GM23338 (cell line): ENCODE measurements at regions not wholly inside any gene's neighbourhood (a gene's known extent, or its start where the extent isn't known, plus 50 kb on each side); places are given as distances from the start of the nearest gene placed in this dataset.

ENCODE experiments used
- ATAC-seq: fragments of 200-7000 bp; cut with Tn5 transposase; 3 replicates; pipeline ENCODE4 v1.9.1; 2020
- DNase-seq: peaks from one replicate; pipeline ENCODE4 v3.0.0-alpha.2; 2015; ENCODE audit warnings: low spot score
- H2AFZ ChIP-seq: fragments of 200-600 bp; sonication (generic); 2 replicates; pipeline ENCODE4 v1.8.0; 2016; ENCODE audit warnings: antibody characterized with exemption, mild to moderate bottlenecking, moderate library complexity
- H3F3A ChIP-seq: fragments of 200-600 bp; sonication (generic); replicated peaks from 2 replicates; pipeline ENCODE4 v1.8.0; 2017; ENCODE audit warnings: antibody characterized with exemption, mixed run types, low read depth
- H3K27ac ChIP-seq: fragments of 200-600 bp; sonication (generic); 2 replicates; pipeline ENCODE4 v1.6.1; 2016; ENCODE audit warnings: low read depth
- H3K27me3 ChIP-seq: fragments of 200-600 bp; sonication (generic); 2 replicates; pipeline ENCODE4 v1.8.0; 2016; ENCODE audit warnings: mild to moderate bottlenecking, mixed run types, moderate library complexity; ENCODE audit not compliant: insufficient read depth
- H3K36me3 ChIP-seq: fragments of 200-600 bp; sonication (generic); 2 replicates; pipeline ENCODE4 v1.8.0; 2016; ENCODE audit warnings: mild to moderate bottlenecking; ENCODE audit not compliant: insufficient read depth
- H3K4me1 ChIP-seq: fragments of 200-600 bp; sonication (generic); 2 replicates; pipeline ENCODE4 v1.8.0; 2016; ENCODE audit warnings: mild to moderate bottlenecking, moderate library complexity; ENCODE audit not compliant: insufficient read depth
- H3K4me2 ChIP-seq: fragments of 200-600 bp; sonication (generic); 2 replicates; pipeline ENCODE4 v1.7.1; 2017; ENCODE audit warnings: mixed run types
- H3K4me3 ChIP-seq: fragments of 200-600 bp; sonication (generic); 2 replicates; pipeline ENCODE4 v1.6.1; 2016; ENCODE audit warnings: mixed run types
- H3K79me2 ChIP-seq: fragments of 200-600 bp; sonication (generic); replicated peaks from 2 replicates; pipeline ENCODE4 v1.8.0; 2017; ENCODE audit warnings: mild to moderate bottlenecking; ENCODE audit not compliant: insufficient read depth
- H3K9me2 ChIP-seq: fragments of 200-600 bp; sonication (generic); 2 replicates; pipeline ENCODE4 v1.8.0; 2017; ENCODE audit not compliant: insufficient read depth
- H4K20me1 ChIP-seq: fragments of 200-600 bp; sonication (generic); replicated peaks from 2 replicates; pipeline ENCODE4 v1.8.0; 2017; ENCODE audit warnings: mild to moderate bottlenecking; ENCODE audit not compliant: insufficient read depth
- H3K27ac Mint-ChIP-seq: 2 replicates; pipeline ENCODE4 v1.8.0; 2020; ENCODE audit warnings: inconsistent platforms, mild to moderate bottlenecking, moderate library complexity, mixed read lengths
- H3K27me3 Mint-ChIP-seq: 3 replicates; pipeline ENCODE4 v1.8.0; 2022; ENCODE audit warnings: low read depth, mild to moderate bottlenecking, moderate library complexity, mixed read lengths, inconsistent platforms; ENCODE audit not compliant: insufficient read depth, poor library complexity
- H3K36me3 Mint-ChIP-seq: 3 replicates; pipeline ENCODE4 v1.8.0; 2021; ENCODE audit warnings: low read depth, mild to moderate bottlenecking, inconsistent platforms, moderate library complexity, mixed read lengths
- H3K4me1 Mint-ChIP-seq: 3 replicates; pipeline ENCODE4 v1.8.0; 2020; ENCODE audit warnings: mild to moderate bottlenecking, inconsistent platforms, mixed read lengths
- H3K4me3 Mint-ChIP-seq: 3 replicates; pipeline ENCODE4 v1.8.0; 2021; ENCODE audit warnings: moderate library complexity, mild to moderate bottlenecking, inconsistent platforms, mixed read lengths
- H3K9me3 Mint-ChIP-seq: 3 replicates; pipeline ENCODE4 v1.8.0; 2020; ENCODE audit warnings: moderate library complexity, mild to moderate bottlenecking, inconsistent platforms, mixed read lengths
- CTCF ChIP-seq, 2 experiments: fragments of 200-600 bp in 1 of 2; sonication (generic) in 1 of 2; conservative IDR thresholded peaks; 2 replicates each; pipeline versions ENCODE4 v1.5.1 to v1.6.1; 2016 to 2017; ENCODE audit warnings: antibody characterized with exemption in 2 of 2, low read depth in 2 of 2, mild to moderate bottlenecking in 2 of 2, moderate library complexity in 1 of 2
- ETS1 ChIP-seq: IDR thresholded peaks from 2 replicates; pipeline ENCODE4 v1.6.1; 2016; ENCODE audit warnings: antibody characterized with exemption
- EZH2 ChIP-seq: fragments of 200-600 bp; sonication (generic); IDR thresholded peaks from one replicate; pipeline ENCODE4 v1.8.0; 2017; ENCODE audit warnings: antibody characterized with exemption, mild to moderate bottlenecking, low read depth; ENCODE audit not compliant: unreplicated experiment
- EZH2phosphoT487 ChIP-seq: fragments of 200-600 bp; sonication (generic); IDR thresholded peaks from one replicate; pipeline ENCODE4 v1.8.1; 2018; ENCODE audit warnings: antibody characterized with exemption; ENCODE audit not compliant: unreplicated experiment
- JUNB ChIP-seq: IDR thresholded peaks from one replicate; pipeline ENCODE4 v1.6.1; 2016; ENCODE audit warnings: antibody characterized with exemption; ENCODE audit not compliant: unreplicated experiment
- NANOG ChIP-seq: IDR thresholded peaks from 2 replicates; pipeline ENCODE4 v1.6.1; 2016; ENCODE audit warnings: antibody characterized with exemption, borderline replicate concordance
- POLR2AphosphoS5 ChIP-seq: IDR thresholded peaks from 2 replicates; pipeline ENCODE4 v1.6.1; 2016; ENCODE audit warnings: antibody characterized with exemption, low read depth
- STAT1 ChIP-seq: IDR thresholded peaks from one replicate; pipeline ENCODE4 v1.6.1; 2016; ENCODE audit warnings: antibody characterized with exemption; ENCODE audit not compliant: unreplicated experiment
- ZNF331 ChIP-seq: fragments of 250-450 bp; sonication (Bioruptor Pico); IDR thresholded peaks from 2 replicates; pipeline ENCODE4 v1.5.0; 2020; ENCODE audit warnings: low read depth, mild to moderate bottlenecking, moderate library complexity
- ZNF462 ChIP-seq: fragments of 250-450 bp; sonication (Bioruptor Pico); IDR thresholded peaks from 2 replicates; pipeline ENCODE4 v1.5.0; 2020; ENCODE audit warnings: mild to moderate bottlenecking, moderate library complexity

- H3K4me2 ChIP-seq: no peak overlapping the region
- ATAC-seq: no peak
- peaks cover 10% of the 10 kb centered on the region; the same call in 1 of the 3 replicates for H3K36me3 Mint-ChIP-seq
- H3F3A ChIP-seq: no peaks in the 10 kb centered on the region
- H3K9me3 Mint-ChIP-seq: peaks cover 14% of the 10 kb centered on the region
- H3K27ac Mint-ChIP-seq: no peak overlapping the region
- no peak overlapping the region for H3K4me3 Mint-ChIP-seq
- H3K4me1 Mint-ChIP-seq: peaks cover 2% of the 10 kb centered on the region; the same call in 2 of the 3 replicates
- H2AFZ ChIP-seq: no peak overlapping the region
- no peaks in the 10 kb centered on the region for H4K20me1 ChIP-seq
- no peaks in the 10 kb centered on the region for H3K4me1 ChIP-seq
- no peaks in the 10 kb centered on the region for H3K27me3 ChIP-seq
- 0 out of 2 replicates have a peak, but pooled peaks cover 6% of the 10 kb centered on the region for H3K9me2 ChIP-seq
- no peak overlapping the region for H3K27ac ChIP-seq
- H3K4me3 ChIP-seq: no peak overlapping the region
- no peak for DNase-seq
- no peaks in the 10 kb centered on the region for H3K27me3 Mint-ChIP-seq
- H3K36me3 ChIP-seq: no peaks in the 10 kb centered on the region
- TF ChIP-seq NANOG: no peak
- H3K79me2 ChIP-seq: no peaks in the 10 kb centered on the region
Observed at GRCh38 chr2:157967856-157968255, 91.7 kb upstream of the ACVR1 start.

GRCh38 chr2:157959249-157959648 lies 83.1 kb upstream of the ACVR1 start:
- ATAC-seq (no peak), DNase-seq (no peak)
- Mint-ChIP-seq H3K27ac (no peak overlapping the region), H3K4me3 (no peak overlapping the region), H3K4me1 (no peaks in the 10 kb centered on the region), H3K36me3 (peaks cover 19% of the 10 kb centered on the region; the same call in 2 of the 3 replicates), H3K27me3 (no peaks in the 10 kb centered on the region), H3K9me3 (peaks cover 37% of the 10 kb centered on the region)
- Histone ChIP-seq H3K27me3 (no peaks in the 10 kb centered on the region), H3K4me2 (no peak overlapping the region), H3K36me3 (no peaks in the 10 kb centered on the region), H3K9me2 (0 out of 2 replicates have a peak, but pooled peaks cover 4% of the 10 kb centered on the region), H2AFZ (no peak overlapping the region), H3K4me1 (no peaks in the 10 kb centered on the region), H3K27ac (no peak overlapping the region), H3K79me2 (no peaks in the 10 kb centered on the region), H3K4me3 (no peak overlapping the region), H4K20me1 (no peaks in the 10 kb centered on the region), H3F3A (no peaks in the 10 kb centered on the region)
- TF ChIP-seq EZH2phosphoT487 (no peak), STAT1 (no peak), CTCF (conservative IDR thresholded peaks at IDR 0.05; ENCODE audit: low read depth in 2 of 2) (no peak), POLR2AphosphoS5 (no peak), EZH2 (no peak), JUNB (no peak), ZNF331 (CRISPR knock-in tag) (no peak), ZNF462 (CRISPR knock-in tag) (no peak), ETS1 (no peak)
